Suppressor macrophage treated with lipopolysaccharide for 4 hours (primary cell): ENCODE measurements at regions not wholly inside any gene's neighbourhood (a gene's known extent, or its start where the extent isn't known, plus 50 kb on each side); places are given as distances from the start of the nearest gene placed in this dataset.

Experiments used
- DNase-seq: peaks from one replicate; pipeline ENCODE4 v3.0.0-alpha.2; 2020

DNA sequence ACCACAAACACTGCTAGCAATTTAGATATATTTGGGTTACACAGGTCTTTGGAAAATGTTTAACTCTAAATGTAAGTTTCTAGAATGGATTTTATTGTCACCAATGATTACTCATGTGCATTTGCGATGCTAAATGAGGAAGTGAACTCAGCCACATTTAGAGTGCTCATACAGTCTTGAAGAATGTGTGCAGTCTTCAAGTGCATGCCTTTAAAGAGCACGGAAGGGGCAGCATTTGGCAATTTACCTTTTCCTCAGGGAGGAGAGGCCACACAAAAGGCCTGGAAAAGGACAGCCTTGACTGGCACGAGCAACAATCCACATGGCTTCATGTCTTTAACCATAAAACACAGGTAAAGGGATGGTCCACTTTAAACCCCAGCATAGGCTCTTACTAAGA is 78.5 kb upstream of the STK17B start:
- peak; percentile 77 for DNase-seq

GRCh38 chr2:196251132-196251531 is 79.8 kb upstream of the STK17B start:
- DNase-seq, result no peak

GRCh38 chr2:196252408-196253115 is 81.2 kb upstream of the STK17B start:
- DNase-seq, result no peak

- DNase-seq, result no peak
These were observed 81.7 kb upstream of the STK17B start for GRCh38 chr2:196253116-196253480.

DNA sequence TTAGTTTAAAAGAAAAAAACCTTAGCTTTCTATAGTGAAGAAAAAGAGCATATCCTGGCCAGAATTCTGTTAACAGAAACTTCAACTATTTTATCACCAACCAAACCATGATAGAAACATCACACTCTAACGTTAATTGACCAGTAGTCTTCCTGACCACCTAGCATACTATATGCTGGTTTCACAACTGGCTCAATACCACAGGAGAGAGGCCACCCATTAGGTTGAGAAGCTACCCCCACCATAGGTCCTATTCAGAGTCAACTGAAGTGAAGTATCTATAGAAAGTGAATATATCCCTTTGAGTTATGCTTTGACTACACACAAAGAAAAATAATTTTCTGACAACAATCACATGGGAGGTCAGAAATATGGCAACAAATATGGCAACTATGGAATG is 85.2 kb upstream of the STK17B start:
- no peak for DNase-seq

DNA sequence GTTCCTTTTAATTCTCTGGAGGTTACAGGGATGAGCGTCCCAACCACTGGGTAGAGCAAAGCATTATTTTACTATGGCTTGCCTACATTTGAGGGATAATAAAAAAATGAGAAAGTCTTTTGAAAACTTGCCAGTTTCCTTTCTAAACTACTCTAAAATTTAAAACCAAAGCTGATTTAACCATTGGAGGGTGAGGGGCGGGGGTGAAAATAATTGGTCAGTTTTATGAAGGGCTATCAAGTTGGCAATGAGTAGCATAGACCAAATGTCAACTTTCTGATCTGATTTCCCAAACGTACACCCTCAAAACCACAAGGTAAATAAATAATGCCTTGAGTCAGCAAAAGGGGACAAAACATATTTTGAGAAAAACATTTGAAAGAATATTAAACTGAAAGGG is 85.7 kb upstream of the STK17B start:
- DNase-seq, result no peak

- DNase-seq, result no peak
These were observed 87.0 kb upstream of the STK17B start for GRCh38 chr2:196258407-196258806.

GRCh38 chr2:196259507-196260481 is 88.4 kb upstream of the STK17B start:
- peak; percentile 50 for DNase-seq

- DNase-seq, result no peak
These were observed 89.2 kb upstream of the STK17B start for GRCh38 chr2:196260546-196260945.

DNA sequence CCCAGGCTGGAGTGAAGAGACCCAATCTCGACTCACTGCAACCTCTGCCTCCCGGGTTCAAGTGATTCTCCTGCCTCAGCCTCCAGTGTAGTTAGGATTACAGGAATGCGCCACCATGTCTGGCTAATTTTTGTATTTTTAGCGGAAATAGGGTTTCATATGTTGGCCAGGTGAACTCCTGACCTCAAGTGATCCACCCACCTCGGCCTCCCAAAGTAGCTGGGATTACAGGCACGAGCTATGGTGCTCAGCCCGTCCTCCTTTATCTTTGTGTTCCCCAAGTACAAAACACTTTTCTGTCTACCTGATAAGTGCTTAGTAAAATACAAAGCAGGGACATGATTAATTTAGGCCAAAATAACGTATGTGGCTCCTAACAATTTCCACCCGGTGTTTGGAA is 91.2 kb upstream of the STK17B start:
- DNase-seq, result no peak

GRCh38 chr2:196263181-196263747 is 91.9 kb upstream of the STK17B start:
- DNase-seq, result peak; percentile 75

- no peak for DNase-seq
These were observed 95.0 kb upstream of the STK17B start for GRCh38 chr2:196266351-196266750.

GRCh38 chr2:196266855-196267254 is 95.5 kb upstream of the STK17B start:
- DNase-seq, result no peak

GRCh38 chr2:196268025-196268424 is 96.6 kb upstream of the STK17B start:
- DNase-seq, result peak; percentile 75

GRCh38 chr2:196268538-196269338 is 97.4 kb upstream of the STK17B start:
- DNase-seq, result peak; percentile 77

- DNase-seq, result no peak
These were observed 100.4 kb upstream of the STK17B start for GRCh38 chr2:196271795-196272194.

- DNase-seq, result peak; percentile 56
These were observed 103.0 kb upstream of the STK17B start for GRCh38 chr2:196274387-196274809.

- DNase-seq, result no peak
These were observed 104.4 kb upstream of the STK17B start for GRCh38 chr2:196275646-196276352.

DNA sequence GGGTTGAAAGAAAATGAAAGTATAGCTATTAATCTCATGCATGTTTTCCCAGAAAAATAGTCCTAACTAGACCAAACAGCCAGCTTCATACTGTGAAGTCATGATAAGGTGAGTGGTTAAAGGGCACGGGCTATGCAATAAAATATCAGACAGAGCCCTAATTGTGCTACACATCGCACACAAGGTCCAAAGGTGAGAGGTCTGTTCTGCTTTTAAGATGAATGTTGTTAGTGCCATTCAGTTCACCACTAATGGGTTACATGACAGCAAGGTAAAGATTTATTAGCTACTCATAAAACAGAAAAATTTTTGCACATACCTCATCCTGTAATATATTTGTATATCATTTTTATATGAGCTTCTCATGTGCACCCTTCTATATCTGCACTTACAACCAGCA is 105.0 kb upstream of the STK17B start:
- no peak for DNase-seq

DNA sequence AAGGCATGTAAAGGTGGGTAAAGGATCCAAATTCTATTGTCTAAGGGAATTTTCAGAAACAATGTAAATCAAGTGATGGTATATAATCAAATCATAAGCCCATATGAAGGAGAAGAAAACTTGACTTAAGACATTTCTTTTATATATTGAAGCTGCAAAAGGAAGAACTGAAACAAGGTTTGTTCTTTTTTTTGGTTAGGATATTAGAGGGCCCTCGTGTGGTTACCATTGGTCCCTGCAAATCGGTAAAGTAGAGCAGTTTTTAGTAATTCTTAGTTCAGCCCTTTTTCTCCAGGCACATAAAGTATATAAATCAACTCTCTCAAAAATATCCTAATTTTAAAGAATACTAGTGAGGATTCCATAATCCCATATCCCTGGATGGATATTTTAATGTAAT is 105.6 kb upstream of the STK17B start:
- peak; percentile 72 for DNase-seq

DNA sequence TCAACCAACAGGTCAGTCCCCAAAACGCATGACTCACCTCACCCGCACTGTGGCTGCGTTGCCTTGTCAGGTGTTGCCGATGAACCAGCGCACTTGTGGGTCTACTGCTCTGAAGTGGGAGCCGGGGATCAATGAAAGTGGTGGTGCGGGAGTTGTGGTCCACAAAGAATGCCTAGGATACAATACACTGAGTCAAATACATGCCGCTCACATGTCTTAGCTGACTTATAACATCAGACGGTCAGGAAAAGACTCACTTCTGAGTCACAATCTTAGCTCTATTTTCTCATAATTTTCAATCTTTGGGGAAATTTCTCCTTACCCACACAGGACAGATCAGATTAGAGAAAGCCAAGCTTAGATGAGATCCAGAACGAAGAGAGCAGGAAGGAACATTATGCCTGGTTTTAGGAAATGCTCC is 107.1 kb upstream of the STK17B start:
- peak; percentile 25 for DNase-seq

- no peak for DNase-seq
These were observed 108.2 kb upstream of the STK17B start for GRCh38 chr2:196279541-196279940.
